Astrocyte of the hippocampus (primary cell): ENCODE measurements at regions not wholly inside any gene's neighbourhood (a gene's known extent, or its start where the extent isn't known, plus 50 kb on each side); places are given as distances from the start of the nearest gene placed in this dataset.

Experiments used
- DNase-seq: peaks from one replicate; pipeline ENCODE4 v3.0.0; 2011; ENCODE audit warnings: low read depth, low spot score

- no peak for DNase-seq
Measured at GRCh38 chr15:39269821-39270220, 311.1 kb upstream of the THBS1 start.

GRCh38 chr15:39270221-39270855 is 310.5 kb upstream of the THBS1 start:
- no peak for DNase-seq

- DNase-seq, result peak; percentile 74
Measured at GRCh38 chr15:39270934-39271333, 309.9 kb upstream of the THBS1 start.

GRCh38 chr15:39272901-39273300 is 308.0 kb upstream of the THBS1 start:
- no peak for DNase-seq

- DNase-seq, result peak; percentile 75
Measured at GRCh38 chr15:39273717-39274411, 307.0 kb upstream of the THBS1 start.

GRCh38 chr15:39275066-39275465 is 305.8 kb upstream of the THBS1 start:
- no peak for DNase-seq

GRCh38 chr15:39279311-39279710 is 301.6 kb upstream of the THBS1 start:
- no peak for DNase-seq

- peak; percentile 72 for DNase-seq
Measured at GRCh38 chr15:39281094-39281493, 299.8 kb upstream of the THBS1 start.

GRCh38 chr15:39282663-39283208 is 298.1 kb upstream of the THBS1 start:
- DNase-seq, result no peak

GRCh38 chr15:39283531-39283930 is 297.3 kb upstream of the THBS1 start:
- no peak for DNase-seq

GRCh38 chr15:39285071-39285470 is 295.8 kb upstream of the THBS1 start:
- no peak for DNase-seq

- DNase-seq, result no peak
Measured at GRCh38 chr15:39285663-39286062, 295.2 kb upstream of the THBS1 start.

- no peak for DNase-seq
Measured at GRCh38 chr15:39286706-39287105, 294.2 kb upstream of the THBS1 start.

- DNase-seq, result no peak
Measured at GRCh38 chr15:39287322-39288195, 293.3 kb upstream of the THBS1 start.

- no peak for DNase-seq
Measured at GRCh38 chr15:39290711-39291435, 290.0 kb upstream of the THBS1 start.

- DNase-seq, result no peak
Measured at GRCh38 chr15:39291690-39292089, 289.2 kb upstream of the THBS1 start.

- DNase-seq, result no peak
Measured at GRCh38 chr15:39296955-39297354, 283.9 kb upstream of the THBS1 start.

GRCh38 chr15:39298271-39298962 is 282.5 kb upstream of the THBS1 start:
- no peak for DNase-seq

- no peak for DNase-seq
Measured at GRCh38 chr15:39299486-39300267, 281.2 kb upstream of the THBS1 start.
